IMR-90 (cell line): ENCODE measurements at regions not wholly inside any gene's neighbourhood (a gene's known extent, or its start where the extent isn't known, plus 50 kb on each side); places are given as distances from the start of the nearest gene placed in this dataset.

Source experiments
- ATAC-seq: fragments of 200-7000 bp; cut with Tn5 transposase; 2 replicates; pipeline ENCODE4 v1.9.1; 2020; ENCODE audit warnings: low read depth, mild to moderate bottlenecking, moderate library complexity
- BruUV-seq: library from RNA; stranded (reverse); fragments of 400-500 nt; replicated peaks from 2 replicates; lab custom pipeline; 2021; lab: Mats Ljungman, UMichigan
- CTCF ChIA-PET: fragments of 300-600 bp; formaldehyde crosslinking; extraction: SDS; loops from one replicate; lab custom pipeline; 2021; ENCODE audit warnings: antibody characterized with exemption; lab: Yijun Ruan, JAX
- POLR2A ChIA-PET: fragments of 300-600 bp; sonication (Branson Sonifier 250); formaldehyde crosslinking; loops from one replicate; lab custom pipeline; 2022; ENCODE audit warnings: antibody characterized with exemption; ENCODE audit not compliant: unreplicated experiment; lab: Charles Lee
- DNase-seq: peaks from one replicate; pipeline ENCODE4 v3.0.0; 2013
- H2AFZ ChIP-seq: replicated peaks from 2 replicates; pipeline ENCODE3; 2013; ENCODE audit warnings: low read length, mild to moderate bottlenecking; ENCODE audit not compliant: poor library complexity
- H2AK5ac ChIP-seq: 2 replicates; pipeline ENCODE4 v1.6.1; 2013; ENCODE audit warnings: low read depth, low read length, inconsistent platforms
- H2AK9ac ChIP-seq: replicated peaks from 2 replicates; pipeline ENCODE3; 2013; ENCODE audit warnings: mild to moderate bottlenecking, low read depth, low read length, moderate library complexity; ENCODE audit not compliant: poor library complexity
- H2BK120ac ChIP-seq: 2 replicates; pipeline ENCODE4 v1.6.1; 2013; ENCODE audit warnings: low read depth, low read length, inconsistent platforms
- H2BK15ac ChIP-seq: 3 replicates; pipeline ENCODE4 v1.6.1; 2013; ENCODE audit warnings: low read depth, low read length, inconsistent platforms
- H2BK20ac ChIP-seq: 2 replicates; pipeline ENCODE4 v1.6.1; 2013; ENCODE audit warnings: low read depth, mild to moderate bottlenecking, inconsistent platforms, low read length, moderate library complexity
- H2BK5ac ChIP-seq: 2 replicates; pipeline ENCODE4 v1.6.1; 2013; ENCODE audit warnings: mild to moderate bottlenecking, low read depth, low read length, inconsistent platforms; ENCODE audit not compliant: poor library complexity, severe bottlenecking
- H3K14ac ChIP-seq: replicated peaks from 2 replicates; pipeline ENCODE4 v1.6.1; 2013; ENCODE audit warnings: low read depth, low read length, inconsistent platforms
- H3K18ac ChIP-seq: 2 replicates; pipeline ENCODE4 v1.6.1; 2013; ENCODE audit warnings: low read depth, low read length, control low read depth
- H3K23ac ChIP-seq: 2 replicates; pipeline ENCODE4 v1.6.1; 2013; ENCODE audit warnings: low read depth, low read length, inconsistent platforms
- H3K27ac ChIP-seq: 2 replicates; pipeline ENCODE4 v1.5.1; 2013; ENCODE audit warnings: mild to moderate bottlenecking, control low read depth, low read length; ENCODE audit not compliant: insufficient read depth
- H3K27me3 ChIP-seq: 2 replicates; pipeline ENCODE4 v1.6.1; 2013; ENCODE audit warnings: low read length; ENCODE audit not compliant: control insufficient read depth, insufficient read depth
- H3K36me3 ChIP-seq: 2 replicates; pipeline ENCODE4 v1.6.1; 2013; ENCODE audit warnings: low read length, mixed read lengths; ENCODE audit not compliant: control insufficient read depth, insufficient read depth
- H3K4ac ChIP-seq: 2 replicates; pipeline ENCODE4 v1.6.1; 2013; ENCODE audit warnings: low read depth, low read length, inconsistent platforms
- H3K4me1 ChIP-seq: 2 replicates; pipeline ENCODE4 v1.6.1; 2013; ENCODE audit warnings: low read length, mixed read lengths; ENCODE audit not compliant: control insufficient read depth, insufficient read depth
- H3K4me2 ChIP-seq: 2 replicates; pipeline ENCODE4 v1.6.1; 2013; ENCODE audit warnings: low read depth, mild to moderate bottlenecking, control low read depth, low read length, moderate library complexity
- H3K4me3 ChIP-seq: 2 replicates; pipeline ENCODE4 v1.5.1; 2013; ENCODE audit warnings: low read depth, mild to moderate bottlenecking, control low read depth, low read length, moderate library complexity; ENCODE audit not compliant: insufficient read depth
- H3K56ac ChIP-seq: 2 replicates; pipeline ENCODE4 v1.6.1; 2013; ENCODE audit warnings: low read length, inconsistent platforms; ENCODE audit not compliant: insufficient read depth; ENCODE audit errors: extremely low read depth
- H3K79me1 ChIP-seq, 2 experiments: 2 replicates each; pipeline ENCODE4 v1.6.1; 2013; ENCODE audit warnings: low read length in 2 of 2, inconsistent platforms in 1 of 2, low read depth in 1 of 2
- H3K9ac ChIP-seq: 2 replicates; pipeline ENCODE4 v1.6.1; 2013; ENCODE audit warnings: low read depth, low read length, control low read depth
- H3K9me1 ChIP-seq: 2 replicates; pipeline ENCODE4 v1.6.1; 2013; ENCODE audit warnings: low read length, inconsistent platforms; ENCODE audit not compliant: insufficient read depth
- H3K9me3 ChIP-seq: 2 replicates; pipeline ENCODE4 v1.6.1; 2013; ENCODE audit warnings: low read length; ENCODE audit not compliant: control insufficient read depth, insufficient read depth
- H4K20me1 ChIP-seq: 2 replicates; pipeline ENCODE4 v1.6.1; 2013; ENCODE audit warnings: low read length, inconsistent platforms; ENCODE audit not compliant: insufficient read depth
- H4K5ac ChIP-seq: 2 replicates; pipeline ENCODE4 v1.6.1; 2013; ENCODE audit warnings: mild to moderate bottlenecking, low read depth, low read length, control low read depth
- H4K8ac ChIP-seq, 2 experiments: 2 replicates each; pipeline ENCODE4 v1.6.1; 2013; ENCODE audit warnings: low read depth in 2 of 2, low read length in 2 of 2, control low read depth in 1 of 2, inconsistent platforms in 1 of 2
- H4K91ac ChIP-seq: 2 replicates; pipeline ENCODE4 v1.6.1; 2013; ENCODE audit warnings: low read depth, low read length, inconsistent platforms; ENCODE audit not compliant: insufficient read depth
- BHLHE40 ChIP-seq: fragments of 150-350 bp; IDR thresholded peaks from 2 replicates; pipeline ENCODE4 v1.6.1; 2016; ENCODE audit warnings: mild to moderate bottlenecking, low read depth, low read length
- MXI1 ChIP-seq: IDR thresholded peaks from 2 replicates; pipeline ENCODE4 v1.6.1; 2012; ENCODE audit warnings: low read depth, mild to moderate bottlenecking, low read length, moderate library complexity, borderline replicate concordance
- RAD21 ChIP-seq: IDR thresholded peaks from 2 replicates; pipeline ENCODE4 v1.6.1; 2012; ENCODE audit warnings: low read length, improper control_type of control experiment
- SMC3 ChIP-seq: fragments of 150-350 bp; IDR thresholded peaks from 2 replicates; pipeline ENCODE4 v1.6.1; 2016; ENCODE audit warnings: low read depth, mild to moderate bottlenecking, antibody characterized with exemption, low read length, moderate library complexity
- USF2 ChIP-seq: fragments of 150-350 bp; IDR thresholded peaks from 2 replicates; pipeline ENCODE4 v1.6.1; 2017; ENCODE audit warnings: mild to moderate bottlenecking, antibody characterized with exemption, low read length, low read depth
- WGBS, 2 experiments: methylation state at CpG; one replicate each; pipeline versions ENCODE4 v1.1.5 to v1.1.7; 2013; ENCODE audit warnings: missing lambda C conversion rate in 2 of 2; ENCODE audit not compliant: insufficient read length in 1 of 2; ENCODE audit errors: extremely low coverage in 2 of 2; 5-methylcytosine and 5-hydroxymethylcytosine counted together
- dilution Hi-C: fragments of 300-500 bp; cut with HindIII; formaldehyde crosslinking; loops from one replicate; pipeline ENCODE4 v1.14.3; 2018; ENCODE audit warnings: low sequenced_read_pairs; ENCODE audit not compliant: unreplicated experiment
- in situ Hi-C: fragments of 300-500 bp; cut with MboI; formaldehyde crosslinking; loops from 3 replicates; pipeline ENCODE4 v1.14.3; 2019; ENCODE audit warnings: low sequenced_read_pairs, inconsistent platforms, mixed read lengths
- intact Hi-C: fragments of 100-400 bp; cut with micrococcal nuclease; formaldehyde crosslinking; loops from 2 replicates; pipeline ENCODE4 v1.10.0; 2022

- Histone ChIP-seq H3K56ac (no peak overlapping the region), H3K4me2 (no peak overlapping the region), H2AFZ (no peak overlapping the region), H3K4me3 (no peak overlapping the region), H3K79me1 (no peaks in the 10 kb centered on the region), H4K20me1 (no peaks in the 10 kb centered on the region), H3K4me1 (no peaks in the 10 kb centered on the region), H4K5ac (no peak overlapping the region), H4K91ac (no peak overlapping the region), H3K36me3 (no peaks in the 10 kb centered on the region), H3K27ac (no peak overlapping the region), H2BK120ac (no peak overlapping the region), H4K8ac (no peak overlapping the region), H3K27me3 (peaks cover 8% of the 10 kb centered on the region), H2BK20ac (no peak overlapping the region), H3K4ac (no peak overlapping the region), H2BK5ac (no peak overlapping the region), H3K23ac (no peak overlapping the region), H2AK5ac (no peak overlapping the region), H2AK9ac (no peak overlapping the region), H3K18ac (no peak overlapping the region), H3K9me3 (no peaks in the 10 kb centered on the region), H2BK15ac (no peak overlapping the region), H3K9ac (no peak overlapping the region), H3K14ac (no peak overlapping the region), H3K9me1 (no peaks in the 10 kb centered on the region)
- dilution Hi-C loops (no loop called here), intact Hi-C loops (no loop called here), in situ Hi-C loops (no loop called here)
- POLR2A ChIA-PET = no interaction called here
- TF ChIP-seq RAD21 (no peak), MXI1 (no peak), BHLHE40 (no peak), SMC3 (no peak), USF2 (no peak)
- WGBS, 2 experiments = 100% methylated on average over 1 of the region's 7 CpGs; no CpG with 5 or more reads in 1 of the 2 experiments
- CTCF ChIA-PET = no interaction called here
- BruUV-seq = no TSS peak
- DNase-seq (no peak), ATAC-seq (no peak)
Observed at GRCh38 chr2:122018736-122019135, 263.3 kb downstream of the TSN start.
